ENCODE measurements at regions not wholly inside any gene's neighbourhood (a gene's known extent, or its start where the extent isn't known, plus 50 kb on each side); places are given as distances from the start of the nearest gene placed in this dataset.

DNA sequence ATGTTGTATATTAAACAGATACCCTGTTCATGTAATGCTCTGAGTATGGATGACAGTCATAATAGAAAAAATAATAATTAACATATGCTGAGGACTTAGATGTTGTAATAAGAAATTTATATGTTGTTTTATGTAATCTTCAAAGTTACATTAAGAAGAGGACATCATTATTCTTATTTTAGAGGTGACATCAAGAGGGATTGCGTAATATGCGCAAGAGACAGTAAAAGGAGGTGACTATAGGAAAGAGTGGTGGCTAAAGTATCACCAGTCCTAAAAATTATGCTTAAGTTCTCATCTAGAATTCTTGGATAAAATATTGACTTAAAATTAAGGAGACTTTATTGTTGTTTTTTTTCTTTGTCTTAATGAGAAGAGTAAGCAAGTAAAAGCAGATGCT is 323.9 kb downstream of the KCNC2 start:
- Histone ChIP-seq H3K4me3 (ENCODE audit: low read length) (no peak overlapping the region), H3K27ac (ENCODE audit: low read depth in 1 of 2, low read length in 2 of 2) (no peak overlapping the region), H3K4me1 (ENCODE audit: insufficient read depth, low read length) (no peaks in the 10 kb centered on the region), H3K36me3 (ENCODE audit: insufficient read depth, low read length) (no peaks in the 10 kb centered on the region), H3K9me3 (ENCODE audit: control insufficient read depth in 1 of 2, insufficient read depth in 1 of 2, low read length in 2 of 2) (no peaks in the 10 kb centered on the region), H3K27me3 (ENCODE audit: control insufficient read depth in 1 of 2, insufficient read depth in 2 of 2, low read length in 2 of 2) (no peaks in the 10 kb centered on the region)
- Mint-ChIP-seq H3K4me1 (ENCODE audit: low read depth) (peaks cover 11% of the 10 kb centered on the region), H3K27me3 (no peaks in the 10 kb centered on the region), H3K36me3 (ENCODE audit: low read depth) (no peaks in the 10 kb centered on the region), H3K27ac (no peak overlapping the region), H3K4me3 (no peak overlapping the region), H3K9me3 (no peaks in the 10 kb centered on the region)
- intact Hi-C loops (cut with DNase I, micrococcal nuclease) = no loop called here
- POLR2A ChIA-PET = no interaction called here
- TF ChIP-seq, protein P1, sequence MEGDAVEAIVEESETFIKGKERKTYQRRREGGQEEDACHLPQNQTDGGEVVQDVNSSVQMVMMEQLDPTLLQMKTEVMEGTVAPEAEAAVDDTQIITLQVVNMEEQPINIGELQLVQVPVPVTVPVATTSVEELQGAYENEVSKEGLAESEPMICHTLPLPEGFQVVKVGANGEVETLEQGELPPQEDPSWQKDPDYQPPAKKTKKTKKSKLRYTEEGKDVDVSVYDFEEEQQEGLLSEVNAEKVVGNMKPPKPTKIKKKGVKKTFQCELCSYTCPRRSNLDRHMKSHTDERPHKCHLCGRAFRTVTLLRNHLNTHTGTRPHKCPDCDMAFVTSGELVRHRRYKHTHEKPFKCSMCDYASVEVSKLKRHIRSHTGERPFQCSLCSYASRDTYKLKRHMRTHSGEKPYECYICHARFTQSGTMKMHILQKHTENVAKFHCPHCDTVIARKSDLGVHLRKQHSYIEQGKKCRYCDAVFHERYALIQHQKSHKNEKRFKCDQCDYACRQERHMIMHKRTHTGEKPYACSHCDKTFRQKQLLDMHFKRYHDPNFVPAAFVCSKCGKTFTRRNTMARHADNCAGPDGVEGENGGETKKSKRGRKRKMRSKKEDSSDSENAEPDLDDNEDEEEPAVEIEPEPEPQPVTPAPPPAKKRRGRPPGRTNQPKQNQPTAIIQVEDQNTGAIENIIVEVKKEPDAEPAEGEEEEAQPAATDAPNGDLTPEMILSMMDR (IDR thresholded peaks at IDR 0.05) = no peak
- CTCF ChIA-PET = no interaction called here
- ATAC-seq (ENCODE audit: poor library complexity) (no peak), DNase-seq (no peak)

DNA sequence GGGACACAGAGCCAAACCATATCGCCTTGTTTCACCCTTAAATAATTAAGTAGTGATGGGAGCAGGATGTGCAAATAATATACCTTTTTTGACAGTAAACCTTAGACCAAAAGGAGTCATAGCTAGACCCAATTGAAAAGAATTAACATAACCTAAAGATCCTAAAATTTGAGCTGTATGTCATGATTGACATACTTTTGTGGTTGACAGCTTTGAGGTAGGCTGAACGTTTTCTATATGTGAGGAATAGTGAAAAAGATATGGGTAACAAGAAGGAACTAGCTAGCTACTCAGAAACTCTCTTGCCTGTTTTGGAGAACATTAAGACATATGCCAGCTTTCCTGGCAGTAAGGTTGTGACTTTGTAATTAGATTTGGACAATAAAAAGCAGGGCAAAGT is 320.6 kb downstream of the KCNC2 start:
- TF ChIP-seq, protein P1 (IDR thresholded peaks at IDR 0.05) = no peak
- CTCF ChIA-PET = no interaction called here
- H3K4me1 ChIP-seq (ENCODE audit: insufficient read depth, low read length) = no peaks in the 10 kb centered on the region
- POLR2A ChIA-PET = no interaction called here
- intact Hi-C loops (cut with DNase I, micrococcal nuclease) = no loop called here
- H3K27me3 ChIP-seq (ENCODE audit: control insufficient read depth in 1 of 2, insufficient read depth in 2 of 2, low read length in 2 of 2) = no peaks in the 10 kb centered on the region
- no peak overlapping the region for H3K4me3 ChIP-seq (ENCODE audit: low read length)
- H3K27ac Mint-ChIP-seq = no peak overlapping the region
- ATAC-seq (ENCODE audit: poor library complexity) (no peak), DNase-seq (no peak)
- no peaks in the 10 kb centered on the region for H3K9me3 Mint-ChIP-seq
- H3K36me3 Mint-ChIP-seq (ENCODE audit: low read depth) = no peaks in the 10 kb centered on the region
- no peaks in the 10 kb centered on the region for H3K9me3 ChIP-seq (ENCODE audit: control insufficient read depth in 1 of 2, insufficient read depth in 1 of 2, low read length in 2 of 2)
- H3K36me3 ChIP-seq (ENCODE audit: insufficient read depth, low read length) = no peaks in the 10 kb centered on the region
- H3K4me1 Mint-ChIP-seq (ENCODE audit: low read depth) = peaks cover 28% of the 10 kb centered on the region
- H3K27ac ChIP-seq (ENCODE audit: low read depth in 1 of 2, low read length in 2 of 2) = no peak overlapping the region
- H3K27me3 Mint-ChIP-seq = no peaks in the 10 kb centered on the region
- no peak overlapping the region for H3K4me3 Mint-ChIP-seq

- no peak overlapping the region for H3K27ac Mint-ChIP-seq
- DNase-seq (peak in 1 of 14 experiments; percentile 19), ATAC-seq (ENCODE audit: poor library complexity) (no peak)
- Histone ChIP-seq H3K36me3 (ENCODE audit: insufficient read depth, low read length) (no peaks in the 10 kb centered on the region), H3K4me3 (ENCODE audit: low read length) (no peak overlapping the region), H3K4me1 (ENCODE audit: insufficient read depth, low read length) (no peaks in the 10 kb centered on the region), H3K9me3 (ENCODE audit: control insufficient read depth in 1 of 2, insufficient read depth in 1 of 2, low read length in 2 of 2) (no peaks in the 10 kb centered on the region), H3K27ac (ENCODE audit: low read depth in 1 of 2, low read length in 2 of 2) (no peak overlapping the region), H3K27me3 (ENCODE audit: control insufficient read depth in 1 of 2, insufficient read depth in 2 of 2, low read length in 2 of 2) (no peaks in the 10 kb centered on the region)
- ChIA-PET CTCF (no interaction called here), POLR2A (no interaction called here)
- TF ChIP-seq, protein P1 (IDR thresholded peaks at IDR 0.05) = no peak
- no peaks in the 10 kb centered on the region for H3K36me3 Mint-ChIP-seq (ENCODE audit: low read depth)
- H3K4me1 Mint-ChIP-seq (ENCODE audit: low read depth) = peaks cover 28% of the 10 kb centered on the region
- no peak overlapping the region for H3K4me3 Mint-ChIP-seq
- no peaks in the 10 kb centered on the region for H3K27me3 Mint-ChIP-seq
- intact Hi-C loops (cut with DNase I, micrococcal nuclease) = no loop called here
- no peaks in the 10 kb centered on the region for H3K9me3 Mint-ChIP-seq
Observed at GRCh38 chr12:74889563-74890236, 319.9 kb downstream of the KCNC2 start.
